Upper lobe of right lung (tissue), 1 donor: ENCODE measurements at regions not wholly inside any gene's neighbourhood (a gene's known extent, or its start where the extent isn't known, plus 50 kb on each side); places are given as distances from the start of the nearest gene placed in this dataset.

ENCODE experiments used
- ATAC-seq: fragments of 200-7000 bp; cut with Tn5 transposase; one replicate; pipeline ENCODE4 v1.9.1; 2020; ENCODE audit warnings: mild to moderate bottlenecking, moderate library complexity
- DNase-seq: peaks from one replicate; pipeline ENCODE4 v3.0.0-alpha.2; 2020
- H3K27ac ChIP-seq: fragments of 200-600 bp; one replicate; pipeline ENCODE4 v1.8.0; 2022
- H3K27me3 ChIP-seq: fragments of 200-600 bp; one replicate; pipeline ENCODE4 v1.8.0; 2022; ENCODE audit warnings: mild to moderate bottlenecking
- H3K36me3 ChIP-seq: fragments of 200-600 bp; one replicate; pipeline ENCODE4 v1.8.0; 2022
- H3K4me1 ChIP-seq: fragments of 200-600 bp; one replicate; pipeline ENCODE4 v1.8.0; 2022
- H3K4me3 ChIP-seq: fragments of 200-600 bp; one replicate; pipeline ENCODE4 v1.8.0; 2022; ENCODE audit warnings: mild to moderate bottlenecking
- H3K9me3 ChIP-seq: fragments of 200-600 bp; one replicate; pipeline ENCODE4 v1.8.0; 2022
- intact Hi-C: fragments of 100-400 bp; cut with DNase I; formaldehyde crosslinking; loops from one replicate; pipeline ENCODE4 v1.11.0; 2022
- TF ChIP-seq, protein P1 (sequence below): fragments of 200-600 bp; IDR thresholded peaks from one replicate; pipeline ENCODE4 v1.8.0; 2022; ENCODE audit warnings: antibody characterized with exemption
- donor health status: DM: no; HTN: yes; CAD: no; lungs with severe emphysema.

GRCh38 chr5:71873191-71873591, 154.1 kb downstream of the CARTPT start:
- Histone ChIP-seq H3K27me3 (no peaks in the 10 kb centered on the region), H3K36me3 (no peaks in the 10 kb centered on the region), H3K9me3 (no peaks in the 10 kb centered on the region), H3K27ac (no peak overlapping the region), H3K4me1 (no peaks in the 10 kb centered on the region), H3K4me3 (no peak overlapping the region)
- TF ChIP-seq, protein P1, sequence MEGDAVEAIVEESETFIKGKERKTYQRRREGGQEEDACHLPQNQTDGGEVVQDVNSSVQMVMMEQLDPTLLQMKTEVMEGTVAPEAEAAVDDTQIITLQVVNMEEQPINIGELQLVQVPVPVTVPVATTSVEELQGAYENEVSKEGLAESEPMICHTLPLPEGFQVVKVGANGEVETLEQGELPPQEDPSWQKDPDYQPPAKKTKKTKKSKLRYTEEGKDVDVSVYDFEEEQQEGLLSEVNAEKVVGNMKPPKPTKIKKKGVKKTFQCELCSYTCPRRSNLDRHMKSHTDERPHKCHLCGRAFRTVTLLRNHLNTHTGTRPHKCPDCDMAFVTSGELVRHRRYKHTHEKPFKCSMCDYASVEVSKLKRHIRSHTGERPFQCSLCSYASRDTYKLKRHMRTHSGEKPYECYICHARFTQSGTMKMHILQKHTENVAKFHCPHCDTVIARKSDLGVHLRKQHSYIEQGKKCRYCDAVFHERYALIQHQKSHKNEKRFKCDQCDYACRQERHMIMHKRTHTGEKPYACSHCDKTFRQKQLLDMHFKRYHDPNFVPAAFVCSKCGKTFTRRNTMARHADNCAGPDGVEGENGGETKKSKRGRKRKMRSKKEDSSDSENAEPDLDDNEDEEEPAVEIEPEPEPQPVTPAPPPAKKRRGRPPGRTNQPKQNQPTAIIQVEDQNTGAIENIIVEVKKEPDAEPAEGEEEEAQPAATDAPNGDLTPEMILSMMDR: no peak
- intact Hi-C loops: no loop called here
- ATAC-seq (no peak), DNase-seq (no peak)

DNA sequence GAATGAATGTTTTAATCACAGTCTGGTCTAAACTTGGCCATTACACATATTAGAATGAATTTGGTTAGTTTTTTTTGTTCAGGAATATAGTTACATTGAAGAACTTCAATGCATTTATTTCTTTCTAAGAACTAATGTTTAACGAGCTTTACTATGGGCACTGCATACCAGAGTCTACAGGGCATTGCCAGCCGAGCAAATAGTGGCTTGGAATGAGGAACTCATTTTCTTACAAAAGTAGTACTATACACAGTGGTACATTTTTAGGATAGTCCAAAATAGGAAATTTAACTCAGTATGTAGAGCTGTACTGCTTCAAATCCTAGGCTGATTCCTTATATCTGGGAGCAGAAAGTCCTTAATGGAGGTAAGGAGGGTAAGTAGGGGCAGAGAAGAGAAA, 155.4 kb downstream of the CARTPT start:
- ATAC-seq: no peak
- H3K4me1 ChIP-seq: no peaks in the 10 kb centered on the region
- H3K4me3 ChIP-seq: no peak overlapping the region
- H3K27ac ChIP-seq: no peak overlapping the region
- intact Hi-C loops: no loop called here
- no peaks in the 10 kb centered on the region for H3K9me3 ChIP-seq
- H3K36me3 ChIP-seq: no peaks in the 10 kb centered on the region
- DNase-seq: no peak
- H3K27me3 ChIP-seq: no peaks in the 10 kb centered on the region
- TF ChIP-seq, protein P1: no peak

DNA sequence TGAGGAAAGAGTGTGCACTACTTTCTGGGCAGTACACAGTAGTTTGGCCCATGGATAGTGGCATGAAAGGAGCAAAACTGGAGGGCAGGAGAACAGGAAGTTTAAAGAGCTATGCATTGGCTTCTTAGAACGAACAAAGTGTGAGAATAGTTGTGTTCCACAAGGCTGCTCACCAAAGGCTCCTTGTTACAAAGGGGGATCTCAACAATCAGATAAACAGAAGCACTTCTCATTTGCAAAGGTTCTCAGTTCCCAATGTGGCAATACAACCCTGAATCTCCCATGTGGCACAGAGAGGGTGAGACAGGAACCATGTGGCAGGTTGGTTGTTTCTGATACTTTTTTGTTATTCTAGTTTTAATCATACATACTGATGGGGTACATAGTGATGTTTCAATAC, 158.4 kb downstream of the CARTPT start:
- ATAC-seq (no peak), DNase-seq (no peak)
- no peak overlapping the region for H3K4me3 ChIP-seq
- no peaks in the 10 kb centered on the region for H3K27me3 ChIP-seq
- H3K9me3 ChIP-seq: no peaks in the 10 kb centered on the region
- intact Hi-C loops: no loop called here
- TF ChIP-seq, protein P1: no peak
- H3K4me1 ChIP-seq: no peaks in the 10 kb centered on the region
- no peak overlapping the region for H3K27ac ChIP-seq
- H3K36me3 ChIP-seq: no peaks in the 10 kb centered on the region

DNA sequence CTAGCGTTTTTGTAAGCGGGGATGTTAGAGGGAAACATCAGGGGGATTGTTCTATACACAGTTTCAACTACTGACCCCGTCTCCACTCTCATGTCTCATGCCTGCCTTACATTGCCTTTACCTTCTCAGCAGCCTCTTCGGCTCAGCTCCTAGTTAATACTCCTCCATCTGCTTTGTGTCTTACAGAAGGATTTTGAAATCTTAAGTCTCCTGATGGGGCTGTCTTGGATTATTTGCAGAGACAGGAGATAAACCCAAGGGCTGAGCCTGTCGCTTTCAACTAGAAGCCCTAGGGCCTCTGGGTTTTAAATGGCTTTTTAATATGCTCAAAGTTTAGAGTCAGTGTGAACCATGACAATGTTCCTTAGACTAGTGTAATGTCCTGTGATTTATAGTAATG, 161.5 kb downstream of the CARTPT start:
- no peak for DNase-seq
- Histone ChIP-seq H3K4me3 (no peak overlapping the region), H3K9me3 (no peaks in the 10 kb centered on the region), H3K4me1 (no peaks in the 10 kb centered on the region), H3K36me3 (no peaks in the 10 kb centered on the region), H3K27me3 (no peaks in the 10 kb centered on the region), H3K27ac (no peak overlapping the region)
- TF ChIP-seq, protein P1: no peak
- intact Hi-C loops: no loop called here
- ATAC-seq: no peak

DNA sequence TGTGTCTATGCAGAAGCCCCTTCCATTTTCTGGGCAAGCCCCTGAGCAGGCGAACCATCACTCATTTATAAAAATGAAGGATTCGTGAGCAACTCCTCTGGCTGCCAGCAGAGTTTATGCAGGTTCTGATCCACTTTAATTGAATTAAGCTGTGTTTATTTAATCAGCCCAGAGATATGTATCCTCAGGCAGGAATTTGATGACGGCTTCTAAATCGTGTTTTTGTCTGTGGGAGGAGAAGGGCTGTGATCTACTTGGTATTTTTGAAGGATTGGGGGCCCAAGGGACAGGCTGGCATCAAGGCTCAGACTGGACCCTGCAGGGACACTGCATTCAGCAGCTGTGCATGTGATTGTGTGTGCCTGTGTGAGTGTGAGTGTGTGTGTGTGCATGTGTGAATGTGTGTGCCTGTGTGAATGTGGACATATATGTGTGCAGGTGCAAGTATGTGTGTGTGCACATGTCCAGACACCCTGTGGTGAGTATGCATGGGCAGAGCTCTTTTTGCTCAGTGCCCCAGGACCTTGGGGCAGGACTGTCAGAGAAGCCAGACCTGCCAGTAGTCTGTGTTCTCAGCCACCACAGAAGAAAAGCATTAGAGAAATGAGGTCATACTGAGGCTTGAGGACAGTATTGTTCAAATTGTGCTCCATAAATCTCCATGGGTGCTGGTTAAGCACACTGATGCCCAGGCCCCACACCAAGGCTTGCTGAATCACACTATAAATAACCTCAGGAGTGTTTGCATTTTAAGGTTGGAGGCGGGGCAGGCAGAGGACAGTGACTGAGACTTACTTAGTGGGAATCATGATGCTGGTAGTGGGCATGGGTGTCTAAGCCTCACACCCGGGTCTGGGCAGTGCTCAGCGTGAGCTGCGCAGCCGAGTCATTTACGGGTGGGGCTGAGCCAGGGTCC, 164.0 kb downstream of the CARTPT start:
- intact Hi-C loops: no loop called here
- Histone ChIP-seq H3K4me3 (no peak overlapping the region), H3K9me3 (no peaks in the 10 kb centered on the region), H3K36me3 (no peaks in the 10 kb centered on the region), H3K4me1 (no peaks in the 10 kb centered on the region), H3K27ac (no peak overlapping the region), H3K27me3 (no peaks in the 10 kb centered on the region)
- ATAC-seq (no peak), DNase-seq (no peak)
- TF ChIP-seq, protein P1: no peak
